ENCODE measurements at regions not wholly inside any gene's neighbourhood (a gene's known extent, or its start where the extent isn't known, plus 50 kb on each side); places are given as distances from the start of the nearest gene placed in this dataset.

GRCh38 chr5:91638010-91638409 is 254.9 kb upstream of the ARRDC3 start:
- no peak overlapping the region for H3K27ac ChIP-seq
- no peak overlapping the region for H3K4me3 ChIP-seq
- no peak for DNase-seq
- no peaks in the 10 kb centered on the region for H3K27me3 ChIP-seq
- H3K4me1 ChIP-seq, result no peaks in the 10 kb centered on the region
- TF ChIP-seq CTCF (IDR thresholded peaks at IDR 0.05), result no peak
- intact Hi-C loops (cut with DNase I; ENCODE audit: low total_unique reads), result no loop called here
- H3K9me3 ChIP-seq, result no peaks in the 10 kb centered on the region
- H3K36me3 ChIP-seq, result no peaks in the 10 kb centered on the region

GRCh38 chr5:91635950-91636734 is 253.0 kb upstream of the ARRDC3 start:
- H3K9me3 ChIP-seq, result no peaks in the 10 kb centered on the region
- H3K4me1 ChIP-seq, result no peaks in the 10 kb centered on the region
- DNase-seq, result no peak
- no peak for TF ChIP-seq CTCF (IDR thresholded peaks at IDR 0.05)
- H3K36me3 ChIP-seq, result no peaks in the 10 kb centered on the region
- no peak overlapping the region for H3K4me3 ChIP-seq
- H3K27me3 ChIP-seq, result no peaks in the 10 kb centered on the region
- no peak overlapping the region for H3K27ac ChIP-seq
- intact Hi-C loops (cut with DNase I; ENCODE audit: low total_unique reads), result no loop called here

GRCh38 chr5:91632871-91633270 is 249.8 kb upstream of the ARRDC3 start:
- Histone ChIP-seq H3K4me1 (no peaks in the 10 kb centered on the region), H3K27ac (no peak overlapping the region), H3K27me3 (no peaks in the 10 kb centered on the region), H3K9me3 (no peaks in the 10 kb centered on the region), H3K4me3 (no peak overlapping the region), H3K36me3 (no peaks in the 10 kb centered on the region)
- intact Hi-C loops (cut with DNase I; ENCODE audit: low total_unique reads), result no loop called here
- no peak for TF ChIP-seq CTCF (IDR thresholded peaks at IDR 0.05)
- DNase-seq, result no peak

GRCh38 chr5:91611746-91612145 is 228.6 kb upstream of the ARRDC3 start:
- Histone ChIP-seq H3K4me1 (no peaks in the 10 kb centered on the region), H3K27ac (no peak overlapping the region), H3K4me3 (no peak overlapping the region), H3K9me3 (no peaks in the 10 kb centered on the region), H3K27me3 (no peaks in the 10 kb centered on the region), H3K36me3 (no peaks in the 10 kb centered on the region)
- intact Hi-C loops (cut with DNase I; ENCODE audit: low total_unique reads), result no loop called here
- TF ChIP-seq CTCF (IDR thresholded peaks at IDR 0.05), result no peak
- no peak for DNase-seq

GRCh38 chr5:91607675-91608074 is 224.6 kb upstream of the ARRDC3 start:
- no peak for DNase-seq
- intact Hi-C loops (cut with DNase I; ENCODE audit: low total_unique reads), result no loop called here
- Histone ChIP-seq H3K27me3 (no peaks in the 10 kb centered on the region), H3K9me3 (no peaks in the 10 kb centered on the region), H3K27ac (no peak overlapping the region), H3K4me3 (no peak overlapping the region), H3K36me3 (no peaks in the 10 kb centered on the region), H3K4me1 (no peaks in the 10 kb centered on the region)
- TF ChIP-seq CTCF (IDR thresholded peaks at IDR 0.05), result no peak

Data from tibial artery (tissue), 4 donors.